Common myeloid progenitor, CD34-positive (primary cell): ENCODE measurements at regions not wholly inside any gene's neighbourhood (a gene's known extent, or its start where the extent isn't known, plus 50 kb on each side); places are given as distances from the start of the nearest gene placed in this dataset.

Experiments used
- CTCF ChIA-PET: fragments of 350-600 bp; sonication (Branson Sonifier 250); formaldehyde crosslinking; loops from one replicate; lab custom pipeline; 2021; ENCODE audit warnings: antibody characterized with exemption; lab: Charles Lee
- POLR2A ChIA-PET: fragments of 350-600 bp; sonication (Branson Sonifier 250); formaldehyde crosslinking; loops from one replicate; lab custom pipeline; 2021; ENCODE audit warnings: antibody characterized with exemption; lab: Charles Lee
- DNase-seq, 3 donors: peaks; one replicate each; pipeline versions ENCODE4 v3.0.0 to v3.0.0-alpha.2; 2013
- H3K27ac ChIP-seq, 2 experiments: 1 replicate in 1 of 2; 2 replicates in 1 of 2; pipeline ENCODE4 v1.7.0; 2013; ENCODE audit warnings: inconsistent platforms in 2 of 2, low read length in 2 of 2, mild to moderate bottlenecking in 2 of 2, low read depth in 1 of 2, moderate library complexity in 1 of 2; ENCODE audit not compliant: severe bottlenecking in 2 of 2, insufficient read depth in 1 of 2, poor library complexity in 1 of 2
- H3K27me3 ChIP-seq, 5 experiments: replicated peaks in 2 of 5; 1 replicate in 3 of 5; 2 replicates in 2 of 5; pipeline versions ENCODE4 v1.6.1 to v1.7.0; 2013; ENCODE audit warnings: low read length in 4 of 5, mild to moderate bottlenecking in 2 of 5, moderate library complexity in 2 of 5, inconsistent platforms in 1 of 5; ENCODE audit not compliant: insufficient read depth in 5 of 5, control insufficient read depth in 4 of 5
- H3K36me3 ChIP-seq, 4 experiments: 1 replicate in 2 of 4; 2 replicates in 2 of 4; pipeline versions ENCODE4 v1.6.1 to v1.7.0; 2013; ENCODE audit warnings: low read length in 3 of 4, control low read depth in 1 of 4, mild to moderate bottlenecking in 1 of 4; ENCODE audit not compliant: control insufficient read depth in 4 of 4, insufficient read depth in 4 of 4
- H3K4me1 ChIP-seq, 4 experiments: 1 replicate in 3 of 4; 2 replicates in 1 of 4; pipeline versions ENCODE4 v1.6.1 to v1.7.1; 2013; ENCODE audit warnings: low read length in 3 of 4, mild to moderate bottlenecking in 3 of 4, control low read depth in 1 of 4, inconsistent platforms in 1 of 4, moderate library complexity in 1 of 4; ENCODE audit not compliant: control insufficient read depth in 4 of 4, insufficient read depth in 4 of 4; ENCODE audit errors: control extremely low read depth in 1 of 4
- H3K4me3 ChIP-seq, 7 experiments: 1 replicate in 4 of 7; 2 replicates in 3 of 7; pipeline versions ENCODE4 v1.5.1 to v1.7.0; 2013; ENCODE audit warnings: mild to moderate bottlenecking in 7 of 7, low read length in 6 of 7, moderate library complexity in 6 of 7, inconsistent platforms in 2 of 7, low read depth in 2 of 7, control low read depth in 1 of 7; ENCODE audit not compliant: insufficient read depth in 4 of 7, control insufficient read depth in 1 of 7; ENCODE audit errors: extremely low read depth in 1 of 7
- H3K9me3 ChIP-seq, 5 experiments: 1 replicate in 4 of 5; 2 replicates in 1 of 5; pipeline versions ENCODE4 v1.6.1 to v1.7.1; 2013; ENCODE audit warnings: low read length in 4 of 5, mild to moderate bottlenecking in 2 of 5, inconsistent platforms in 1 of 5, low read depth in 1 of 5, moderate library complexity in 1 of 5; ENCODE audit not compliant: control insufficient read depth in 4 of 5, insufficient read depth in 2 of 5; ENCODE audit errors: control extremely low read depth in 1 of 5
- WGBS: methylation state at CpG from one replicate; pipeline ENCODE4 v1.1.5; 2013; ENCODE audit not compliant: insufficient coverage; 5-methylcytosine and 5-hydroxymethylcytosine counted together

DNA sequence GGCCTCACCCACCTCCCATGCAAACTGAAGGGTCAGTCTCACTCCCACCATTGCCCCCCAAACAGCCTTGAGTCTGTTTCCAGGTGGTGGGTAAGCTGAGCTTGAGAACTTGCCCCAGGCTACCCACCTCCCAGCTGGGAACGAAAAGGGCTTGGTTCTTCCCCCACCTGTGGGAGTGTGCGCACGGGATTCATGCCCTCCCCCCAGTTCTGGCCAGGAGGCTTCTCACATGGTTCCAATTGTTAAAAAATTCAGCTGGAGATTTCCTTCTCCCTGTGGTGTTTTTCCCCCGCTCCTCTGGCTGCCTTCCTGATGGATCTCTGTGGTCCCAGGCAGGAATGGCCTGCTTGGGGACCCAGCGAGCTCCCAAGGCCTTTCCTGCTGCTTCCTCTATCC, 81.8 kb upstream of the C21orf91 start:
- peaks cover 0 to 5% (median 2%) of the 10 kb centered on the region in 4 experiments for H3K4me1 ChIP-seq
- H3K4me3 ChIP-seq: no peak overlapping the region
- no peaks in the 10 kb centered on the region for H3K36me3 ChIP-seq
- ChIA-PET CTCF (interaction anchor here (0.8 to 1.4 kb wide), 8 partner anchors 16 to 226 kb away, joined by 3 to 5 read pairs (median 4); no protein-coding TSS in a partner anchor), POLR2A (no interaction called here)
- H3K27ac ChIP-seq: no peak overlapping the region
- no peaks in the 10 kb centered on the region for H3K27me3 ChIP-seq
- no peak for DNase-seq
- WGBS: 100% methylated on average over 4 of the region's 5 CpGs
- no peaks in the 10 kb centered on the region for H3K9me3 ChIP-seq

GRCh38 chr21:17900281-17900989, 81.3 kb upstream of the C21orf91 start:
- Histone ChIP-seq H3K9me3 (no peaks in the 10 kb centered on the region), H3K27me3 (no peaks in the 10 kb centered on the region), H3K36me3 (no peaks in the 10 kb centered on the region), H3K27ac (no peak overlapping the region), H3K4me1 (peaks cover 0 to 5% (median 2%) of the 10 kb centered on the region in 4 experiments), H3K4me3 (no peak overlapping the region)
- WGBS: 81% methylated on average over 6 of the region's 8 CpGs
- CTCF ChIA-PET: interaction anchor here (0.8 to 1.4 kb wide), 7 partner anchors 17 to 225 kb away, joined by 3 to 5 read pairs (median 3); no protein-coding TSS in a partner anchor
- POLR2A ChIA-PET: no interaction called here
- peak in 1 of 3 donors; percentile 36 for DNase-seq

GRCh38 chr21:17889171-17889570, 70.0 kb upstream of the C21orf91 start:
- CTCF ChIA-PET: no interaction called here

GRCh38 chr21:17869115-17869514, 50.0 kb upstream of the C21orf91 start:
- H3K27ac ChIP-seq: no peak overlapping the region
- no peak for DNase-seq
- no peak overlapping the region for H3K4me3 ChIP-seq
- no peaks in the 10 kb centered on the region for H3K9me3 ChIP-seq
- ChIA-PET POLR2A (no interaction called here), CTCF (no interaction called here)
- H3K36me3 ChIP-seq: no peaks in the 10 kb centered on the region
- H3K27me3 ChIP-seq: no peaks in the 10 kb centered on the region
- no peaks in the 10 kb centered on the region for H3K4me1 ChIP-seq

More at GRCh38 chr21:17889171-17889570, 70.0 kb upstream of the C21orf91 start:
- Histone ChIP-seq H3K36me3 (no peaks in the 10 kb centered on the region), H3K9me3 (peaks cover 0 to 3% (median 0%) of the 10 kb centered on the region in 5 experiments), H3K27me3 (no peaks in the 10 kb centered on the region), H3K4me1 (no peaks in the 10 kb centered on the region), H3K4me3 (no peak overlapping the region), H3K27ac (no peak overlapping the region)
- DNase-seq: no peak
- 100% methylated on average over 1 of the region's 1 CpG for WGBS
- POLR2A ChIA-PET: no interaction called here
